ENCODE measurements at regions not wholly inside any gene's neighbourhood (a gene's known extent, or its start where the extent isn't known, plus 50 kb on each side); places are given as distances from the start of the nearest gene placed in this dataset.

DNA sequence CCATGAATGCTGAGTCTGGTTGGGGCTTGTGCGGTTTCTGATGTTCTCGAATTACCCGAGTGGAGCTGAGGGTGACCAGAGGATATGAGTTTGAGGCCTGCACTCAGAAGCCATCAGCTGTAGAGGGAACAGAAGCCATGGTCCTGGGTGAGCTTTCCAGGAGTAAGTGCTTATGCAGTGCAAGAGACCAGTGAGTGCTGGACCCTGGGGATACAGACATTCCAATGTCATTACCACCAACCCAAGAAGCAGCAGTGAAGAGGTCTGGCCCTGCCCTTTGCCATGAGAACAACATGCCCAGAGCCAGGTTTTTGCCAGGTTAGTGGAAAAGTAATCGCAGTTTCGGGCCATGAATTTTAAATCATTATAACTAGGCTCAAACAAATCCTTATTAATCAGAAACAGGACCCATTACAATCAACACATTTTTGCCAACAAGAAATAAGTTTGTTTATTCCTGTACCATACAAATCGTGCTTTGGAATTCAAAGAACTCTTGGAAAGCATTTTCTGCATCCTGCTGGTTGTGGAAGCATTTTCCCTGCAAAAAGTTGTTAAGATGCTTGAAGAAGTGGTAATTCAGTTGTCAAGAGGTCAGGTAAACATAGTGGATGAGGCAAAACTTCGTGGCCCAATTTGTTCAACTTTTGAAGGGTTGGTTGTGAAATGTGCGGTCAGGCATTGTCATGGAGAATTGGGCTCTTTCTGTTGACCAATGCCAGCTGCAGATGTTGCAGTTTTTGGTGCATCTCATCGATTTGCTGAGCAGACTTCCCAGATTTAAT is 154.6 kb downstream of the SYK start:
- Mint-ChIP-seq H3K27ac (no peak overlapping the region), H3K27me3 (ENCODE audit: low read depth in 2 of 2) (peaks cover 7 to 14% of the 10 kb centered on the region in 2 donors), H3K9me3 (no peaks in the 10 kb centered on the region), H3K36me3 (no peaks in the 10 kb centered on the region), H3K4me1 (no peaks in the 10 kb centered on the region), H3K4me3 (no peak overlapping the region)
- 83% methylated on average over 9 of the region's 9 CpGs for WGBS (ENCODE audit: insufficient coverage)
- no peaks in the 10 kb centered on the region for H3K4me1 ChIP-seq (ENCODE audit: control insufficient read depth, insufficient read depth, low read length)
- intact Hi-C loops (cut with micrococcal nuclease) = no loop called here
- DNase-seq = no peak
- ATAC-seq = no peak
- no peaks in the 10 kb centered on the region for H3K9me3 ChIP-seq (ENCODE audit: control insufficient read depth, insufficient read depth, low read length)
- TF ChIP-seq, protein P1, sequence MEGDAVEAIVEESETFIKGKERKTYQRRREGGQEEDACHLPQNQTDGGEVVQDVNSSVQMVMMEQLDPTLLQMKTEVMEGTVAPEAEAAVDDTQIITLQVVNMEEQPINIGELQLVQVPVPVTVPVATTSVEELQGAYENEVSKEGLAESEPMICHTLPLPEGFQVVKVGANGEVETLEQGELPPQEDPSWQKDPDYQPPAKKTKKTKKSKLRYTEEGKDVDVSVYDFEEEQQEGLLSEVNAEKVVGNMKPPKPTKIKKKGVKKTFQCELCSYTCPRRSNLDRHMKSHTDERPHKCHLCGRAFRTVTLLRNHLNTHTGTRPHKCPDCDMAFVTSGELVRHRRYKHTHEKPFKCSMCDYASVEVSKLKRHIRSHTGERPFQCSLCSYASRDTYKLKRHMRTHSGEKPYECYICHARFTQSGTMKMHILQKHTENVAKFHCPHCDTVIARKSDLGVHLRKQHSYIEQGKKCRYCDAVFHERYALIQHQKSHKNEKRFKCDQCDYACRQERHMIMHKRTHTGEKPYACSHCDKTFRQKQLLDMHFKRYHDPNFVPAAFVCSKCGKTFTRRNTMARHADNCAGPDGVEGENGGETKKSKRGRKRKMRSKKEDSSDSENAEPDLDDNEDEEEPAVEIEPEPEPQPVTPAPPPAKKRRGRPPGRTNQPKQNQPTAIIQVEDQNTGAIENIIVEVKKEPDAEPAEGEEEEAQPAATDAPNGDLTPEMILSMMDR (IDR thresholded peaks at IDR 0.05) = no peak
- no peaks in the 10 kb centered on the region for H3K36me3 ChIP-seq (ENCODE audit: control insufficient read depth, insufficient read depth, low read length)
- no peaks in the 10 kb centered on the region for H3K27me3 ChIP-seq (ENCODE audit: control insufficient read depth, insufficient read depth, low read length)
- H3K4me3 ChIP-seq (ENCODE audit: low read length) = no peak overlapping the region
- no peak overlapping the region for H3K27ac ChIP-seq (ENCODE audit: low read length)

- Histone ChIP-seq H3K27me3 (ENCODE audit: control insufficient read depth, insufficient read depth, low read length) (no peaks in the 10 kb centered on the region), H3K4me1 (ENCODE audit: control insufficient read depth, insufficient read depth, low read length) (no peaks in the 10 kb centered on the region), H3K4me3 (ENCODE audit: low read length) (no peak overlapping the region), H3K9me3 (ENCODE audit: control insufficient read depth, insufficient read depth, low read length) (no peaks in the 10 kb centered on the region), H3K36me3 (ENCODE audit: control insufficient read depth, insufficient read depth, low read length) (no peaks in the 10 kb centered on the region), H3K27ac (ENCODE audit: low read length) (no peak overlapping the region)
- ATAC-seq = no peak
- Mint-ChIP-seq H3K4me1 (no peaks in the 10 kb centered on the region), H3K4me3 (no peak overlapping the region), H3K27ac (no peak overlapping the region), H3K36me3 (no peaks in the 10 kb centered on the region), H3K9me3 (no peaks in the 10 kb centered on the region), H3K27me3 (ENCODE audit: low read depth in 2 of 2) (peaks cover 7% of the 10 kb centered on the region in 2 donors)
- TF ChIP-seq, protein P1 (IDR thresholded peaks at IDR 0.05) = no peak
- intact Hi-C loops (cut with micrococcal nuclease) = no loop called here
- no peak for DNase-seq
- WGBS (ENCODE audit: insufficient coverage) = 70% methylated on average over 2 of the region's 2 CpGs
These were observed 156.7 kb downstream of the SYK start for GRCh38 chr9:90958328-90958727.

GRCh38 chr9:90960941-90961340 is 159.3 kb downstream of the SYK start:
- DNase-seq = no peak
- intact Hi-C loops (cut with micrococcal nuclease) = no loop called here
- Histone ChIP-seq H3K4me3 (ENCODE audit: low read length) (no peak overlapping the region), H3K27ac (ENCODE audit: low read length) (no peak overlapping the region), H3K36me3 (ENCODE audit: control insufficient read depth, insufficient read depth, low read length) (no peaks in the 10 kb centered on the region), H3K27me3 (ENCODE audit: control insufficient read depth, insufficient read depth, low read length) (no peaks in the 10 kb centered on the region), H3K4me1 (ENCODE audit: control insufficient read depth, insufficient read depth, low read length) (no peaks in the 10 kb centered on the region), H3K9me3 (ENCODE audit: control insufficient read depth, insufficient read depth, low read length) (no peaks in the 10 kb centered on the region)
- TF ChIP-seq, protein P1 (IDR thresholded peaks at IDR 0.05) = no peak
- ATAC-seq = no peak
- WGBS (ENCODE audit: insufficient coverage) = 19% methylated on average over 3 of the region's 5 CpGs
- H3K4me3 Mint-ChIP-seq = no peak overlapping the region
- peaks cover under 1 to 2% of the 10 kb centered on the region in 2 donors for H3K27me3 Mint-ChIP-seq (ENCODE audit: low read depth in 2 of 2)
- H3K4me1 Mint-ChIP-seq = peaks cover 7 to 9% of the 10 kb centered on the region in 2 donors
- no peaks in the 10 kb centered on the region for H3K9me3 Mint-ChIP-seq
- H3K27ac Mint-ChIP-seq = no peak overlapping the region
- no peaks in the 10 kb centered on the region for H3K36me3 Mint-ChIP-seq

DNA sequence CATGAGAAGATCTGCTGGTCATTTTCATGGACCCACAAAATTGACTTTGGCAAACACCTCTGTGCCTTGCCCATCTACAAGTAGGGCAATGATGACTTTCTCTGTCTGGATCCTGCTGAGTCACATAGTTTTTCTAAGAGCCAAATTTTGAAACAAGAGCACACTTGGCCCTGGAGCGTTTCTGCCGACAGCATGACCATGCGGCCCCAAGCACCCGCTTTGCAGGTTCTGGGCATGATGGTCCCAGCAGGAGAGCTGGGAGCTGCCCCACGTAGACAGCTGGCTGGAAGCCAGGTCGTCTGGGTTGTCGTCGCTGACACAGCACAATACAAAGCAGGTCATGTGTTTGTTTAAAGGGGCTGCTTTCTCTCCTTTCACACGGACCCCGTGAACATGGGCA is 159.8 kb downstream of the SYK start:
- peaks cover 0 to 2% of the 10 kb centered on the region in 2 donors for H3K27me3 Mint-ChIP-seq (ENCODE audit: low read depth in 2 of 2)

More for the DNA sequence above, 159.8 kb downstream of the SYK start:
- H3K36me3 ChIP-seq (ENCODE audit: control insufficient read depth, insufficient read depth, low read length) = no peaks in the 10 kb centered on the region
- no peak for DNase-seq
- H3K4me3 Mint-ChIP-seq = no peak overlapping the region
- peaks cover 7 to 9% of the 10 kb centered on the region in 2 donors for H3K4me1 Mint-ChIP-seq
- no peaks in the 10 kb centered on the region for H3K9me3 ChIP-seq (ENCODE audit: control insufficient read depth, insufficient read depth, low read length)
- H3K4me3 ChIP-seq (ENCODE audit: low read length) = no peak overlapping the region
- ATAC-seq = no peak
- no peaks in the 10 kb centered on the region for H3K27me3 ChIP-seq (ENCODE audit: control insufficient read depth, insufficient read depth, low read length)
- no peaks in the 10 kb centered on the region for H3K36me3 Mint-ChIP-seq
- H3K9me3 Mint-ChIP-seq = no peaks in the 10 kb centered on the region
- H3K4me1 ChIP-seq (ENCODE audit: control insufficient read depth, insufficient read depth, low read length) = no peaks in the 10 kb centered on the region
- TF ChIP-seq, protein P1 (IDR thresholded peaks at IDR 0.05) = no peak
- 67% methylated on average over 10 of the region's 10 CpGs for WGBS (ENCODE audit: insufficient coverage)
- no peak overlapping the region for H3K27ac Mint-ChIP-seq
- no peak overlapping the region for H3K27ac ChIP-seq (ENCODE audit: low read length)
- intact Hi-C loops (cut with micrococcal nuclease) = no loop called here
